ENCODE measurements at regions not wholly inside any gene's neighbourhood (a gene's known extent, or its start where the extent isn't known, plus 50 kb on each side); places are given as distances from the start of the nearest gene placed in this dataset.

GRCh38 chr6:68372991-68373390 is 262.1 kb upstream of the ADGRB3 start:
- DNase-seq = no peak

GRCh38 chr6:68368845-68369244 is 266.2 kb upstream of the ADGRB3 start:
- no peak for DNase-seq

GRCh38 chr6:68364271-68364805 is 270.7 kb upstream of the ADGRB3 start:
- DNase-seq = no peak

GRCh38 chr6:68343901-68344300 is 291.2 kb upstream of the ADGRB3 start:
- DNase-seq = peak; percentile 1

- no peak for DNase-seq
These were observed 292.8 kb upstream of the ADGRB3 start for GRCh38 chr6:68342286-68342685.

- DNase-seq = no peak
These were observed 295.5 kb upstream of the ADGRB3 start for GRCh38 chr6:68339488-68340131.

GRCh38 chr6:68333442-68333841 is 301.6 kb upstream of the ADGRB3 start:
- no peak for DNase-seq

GRCh38 chr6:68328156-68328555 is 306.9 kb upstream of the ADGRB3 start:
- no peak for DNase-seq

GRCh38 chr6:68326762-68327161 is 308.3 kb upstream of the ADGRB3 start:
- DNase-seq = no peak

- DNase-seq = no peak
These were observed 317.7 kb upstream of the ADGRB3 start for GRCh38 chr6:68317366-68317765.

GRCh38 chr6:68313911-68314310 is 321.2 kb upstream of the ADGRB3 start:
- no peak for DNase-seq

- no peak for DNase-seq
These were observed 327.8 kb upstream of the ADGRB3 start for GRCh38 chr6:68307301-68307700.

GRCh38 chr6:68296126-68296525 is 339.0 kb upstream of the ADGRB3 start:
- DNase-seq = no peak

GRCh38 chr6:68282646-68283045 is 352.4 kb upstream of the ADGRB3 start:
- no peak for DNase-seq

GRCh38 chr6:68279793-68280557 is 355.1 kb upstream of the ADGRB3 start:
- DNase-seq = no peak

GRCh38 chr6:68273297-68273696 is 361.8 kb upstream of the ADGRB3 start:
- no peak for DNase-seq

- no peak for DNase-seq
These were observed 378.7 kb upstream of the ADGRB3 start for GRCh38 chr6:68256391-68256790.

GRCh38 chr6:68252632-68253031 is 382.4 kb upstream of the ADGRB3 start:
- no peak for DNase-seq

- DNase-seq = no peak
These were observed 387.3 kb upstream of the ADGRB3 start for GRCh38 chr6:68247782-68248181.

GRCh38 chr6:68240726-68241125 is 394.4 kb upstream of the ADGRB3 start:
- DNase-seq = no peak

- no peak for DNase-seq
These were observed 396.0 kb upstream of the ADGRB3 start for GRCh38 chr6:68239034-68239433.

- no peak for DNase-seq
These were observed 396.9 kb upstream of the ADGRB3 start for GRCh38 chr6:68238097-68238601.

GRCh38 chr6:68237205-68237604 is 397.9 kb upstream of the ADGRB3 start:
- DNase-seq = no peak

GRCh38 chr6:68235326-68235784 is 399.7 kb upstream of the ADGRB3 start:
- DNase-seq = no peak
